ENCODE measurements at regions not wholly inside any gene's neighbourhood (a gene's known extent, or its start where the extent isn't known, plus 50 kb on each side); places are given as distances from the start of the nearest gene placed in this dataset.
A peak's percentile ranks its signal among the peaks of the same experiment; 100 is the strongest.

DNA sequence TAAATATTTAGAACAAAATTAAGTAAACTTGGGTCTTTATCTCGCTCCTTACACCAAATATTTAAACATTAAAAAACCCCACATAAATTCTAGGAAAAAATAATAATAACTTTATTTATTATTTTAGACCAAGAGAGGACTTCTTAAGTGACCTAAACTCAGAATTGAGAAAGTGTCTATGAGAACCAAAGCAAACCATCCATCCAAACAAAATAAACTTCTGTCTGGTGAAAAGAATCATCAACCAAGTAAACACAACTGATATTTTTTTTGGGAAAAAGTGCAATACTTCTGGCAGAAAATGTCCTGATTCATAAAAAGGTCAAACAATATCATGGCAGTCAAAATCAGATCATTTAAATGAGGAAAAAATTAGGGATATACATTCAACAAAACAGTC is 533.0 kb downstream of the SPRY1 start:
- no peak overlapping the region for H3K4me3 ChIP-seq (replicated peaks in 1 of 2; ENCODE audit: low read depth in 2 of 2, low read length in 2 of 2)
- TF ChIP-seq CTCF (IDR thresholded peaks at IDR 0.05; ENCODE audit: low read depth, low read length), result no peak
- DNase-seq (ENCODE audit: low read depth in 2 of 2), result peak in 1 of 2 donors; percentile 14

GRCh38 chr4:123930996-123931395 is 534.4 kb downstream of the SPRY1 start:
- H3K4me3 ChIP-seq (replicated peaks in 1 of 2; ENCODE audit: low read depth in 2 of 2, low read length in 2 of 2), result no peak overlapping the region
- TF ChIP-seq CTCF (IDR thresholded peaks at IDR 0.05; ENCODE audit: low read depth, low read length), result no peak
- peak; percentile 37 to 54 for DNase-seq (ENCODE audit: low read depth in 2 of 2)

GRCh38 chr4:123934096-123934495 is 537.5 kb downstream of the SPRY1 start:
- TF ChIP-seq CTCF (IDR thresholded peaks at IDR 0.05; ENCODE audit: low read depth, low read length), result no peak
- no peak for DNase-seq (ENCODE audit: low read depth in 2 of 2)

GRCh38 chr4:123936621-123937043 is 540.0 kb downstream of the SPRY1 start:
- H3K4me3 ChIP-seq (replicated peaks in 1 of 2; ENCODE audit: low read depth in 2 of 2, low read length in 2 of 2), result no peak overlapping the region
- DNase-seq (ENCODE audit: low read depth in 2 of 2), result peak in 1 of 2 donors; percentile 14
- no peak for TF ChIP-seq CTCF (IDR thresholded peaks at IDR 0.05; ENCODE audit: low read depth, low read length)

More at GRCh38 chr4:123934096-123934495, 537.5 kb downstream of the SPRY1 start:
- no peak overlapping the region for H3K4me3 ChIP-seq (replicated peaks in 1 of 2; ENCODE audit: low read depth in 2 of 2, low read length in 2 of 2)

DNA sequence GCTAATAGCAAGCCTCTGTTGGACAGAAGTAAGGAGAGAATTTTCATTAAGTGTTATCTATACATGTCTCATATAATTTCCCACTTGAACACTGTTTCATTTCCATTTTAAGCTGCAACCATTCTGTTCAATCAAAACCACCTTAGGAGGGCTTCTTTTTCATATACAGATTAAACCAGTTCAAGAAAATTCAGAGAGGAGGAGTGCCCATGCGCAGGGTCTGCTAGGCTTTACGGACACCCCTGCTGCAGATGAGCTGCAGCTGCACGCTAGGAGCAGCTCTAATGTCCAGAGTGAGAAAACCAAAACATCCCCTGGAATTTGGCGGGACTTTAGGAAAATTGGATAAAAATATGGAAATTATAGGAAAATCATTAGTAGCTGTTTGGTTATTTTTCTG is 541.0 kb downstream of the SPRY1 start:
- no peak overlapping the region for H3K4me3 ChIP-seq (replicated peaks in 1 of 2; ENCODE audit: low read depth in 2 of 2, low read length in 2 of 2)

GRCh38 chr4:123939621-123940020 is 543.0 kb downstream of the SPRY1 start:
- H3K4me3 ChIP-seq (replicated peaks in 1 of 2; ENCODE audit: low read depth in 2 of 2, low read length in 2 of 2), result no peak overlapping the region
- no peak for TF ChIP-seq CTCF (IDR thresholded peaks at IDR 0.05; ENCODE audit: low read depth, low read length)
- peak; percentile 81 to 87 for DNase-seq (ENCODE audit: low read depth in 2 of 2)

More for the DNA sequence above, 541.0 kb downstream of the SPRY1 start:
- no peak for TF ChIP-seq CTCF (IDR thresholded peaks at IDR 0.05; ENCODE audit: low read depth, low read length)
- DNase-seq (ENCODE audit: low read depth in 2 of 2), result no peak

DNA sequence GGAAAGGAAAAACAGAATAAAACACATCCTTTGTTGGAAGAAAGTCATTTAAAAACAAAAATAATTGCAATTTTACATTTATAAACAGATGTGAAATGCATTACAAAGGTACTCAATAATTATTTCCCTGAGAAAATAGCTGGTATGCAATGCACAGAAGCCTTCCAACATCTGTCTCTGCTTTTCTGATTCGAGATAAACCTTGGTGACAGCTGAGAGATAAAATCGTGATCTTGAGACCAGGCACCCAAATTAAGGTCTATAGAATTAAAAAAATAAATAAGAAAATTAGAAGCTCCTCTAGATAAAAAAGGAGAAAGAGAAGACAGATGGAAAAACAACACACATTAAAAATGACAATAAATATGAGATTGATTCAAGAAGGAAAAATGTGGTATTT is 544.0 kb downstream of the SPRY1 start:
- H3K4me3 ChIP-seq (replicated peaks in 1 of 2; ENCODE audit: low read depth in 2 of 2, low read length in 2 of 2), result no peak overlapping the region
- TF ChIP-seq CTCF (IDR thresholded peaks at IDR 0.05; ENCODE audit: low read depth, low read length), result no peak
- no peak for DNase-seq (ENCODE audit: low read depth in 2 of 2)
